SK-N-SH (cell line): ENCODE measurements at regions not wholly inside any gene's neighbourhood (a gene's known extent, or its start where the extent isn't known, plus 50 kb on each side); places are given as distances from the start of the nearest gene placed in this dataset.
A peak's percentile ranks its signal among the peaks of the same experiment; 100 is the strongest.

Experiments
- CTCF ChIA-PET: fragments of 300-600, 350-600 bp; formaldehyde crosslinking; extraction: SDS; loops from one replicate; lab custom pipeline; 2021; lab: Yijun Ruan, JAX
- POLR2A ChIA-PET: fragments of 350-600 bp; sonication (Branson Sonifier 250); formaldehyde crosslinking; extraction: SDS; loops from one replicate; lab custom pipeline; 2020; ENCODE audit warnings: antibody characterized with exemption, inconsistent platforms; lab: Yijun Ruan, JAX
- DNase-seq: peaks from one replicate; pipeline ENCODE4 v3.0.0; 2012
- H2AFZ ChIP-seq: fragments of 200-600 bp; sonication (generic); 2 replicates; pipeline ENCODE4 v1.8.1; 2016; ENCODE audit warnings: antibody characterized with exemption, mild to moderate bottlenecking, low read depth
- H3F3A ChIP-seq: fragments of 200-600 bp; sonication (generic); replicated peaks from 2 replicates; pipeline ENCODE3; 2016; ENCODE audit warnings: antibody characterized with exemption, mild to moderate bottlenecking; ENCODE audit not compliant: insufficient read depth
- H3K27ac ChIP-seq, 2 experiments: fragments of 200-500 bp in 1 of 2; fragments of 200-600 bp in 1 of 2; sonication (Bioruptor generic) in 1 of 2; sonication (generic), shearing (Covaris generic) in 1 of 2; 2 replicates each; pipeline versions ENCODE4 v1.5.1 to v1.6.1; 2014 to 2016; ENCODE audit warnings: low read depth in 2 of 2, inconsistent platforms in 1 of 2, low read length in 1 of 2, mild to moderate bottlenecking in 1 of 2, mixed read lengths in 1 of 2
- H3K27me3 ChIP-seq: fragments of 200-600 bp; sonication (generic), shearing (Covaris generic); 2 replicates; pipeline ENCODE4 v1.6.1; 2016; ENCODE audit warnings: mixed run types; ENCODE audit not compliant: insufficient read depth
- H3K36me3 ChIP-seq, 2 experiments: fragments of 200-500 bp in 1 of 2; fragments of 200-600 bp in 1 of 2; sonication (Bioruptor generic) in 1 of 2; sonication (generic) in 1 of 2; replicated peaks in 1 of 2; 2 replicates each; pipeline versions ENCODE3 to v1.5.1; 2014 to 2016; ENCODE audit warnings: low read length in 1 of 2, mild to moderate bottlenecking in 1 of 2; ENCODE audit not compliant: insufficient read depth in 2 of 2, control insufficient read depth in 1 of 2
- H3K4me1 ChIP-seq, 2 experiments: fragments of 200-500 bp in 1 of 2; fragments of 200-600 bp in 1 of 2; sonication (Bioruptor generic) in 1 of 2; sonication (generic), shearing (Covaris generic) in 1 of 2; 2 replicates each; pipeline versions ENCODE4 v1.5.1 to v1.6.1; 2014 to 2016; ENCODE audit warnings: low read depth in 1 of 2, low read length in 1 of 2, mixed run types in 1 of 2; ENCODE audit not compliant: insufficient read depth in 2 of 2, control insufficient read depth in 1 of 2
- H3K4me2 ChIP-seq: fragments of 200-600 bp; sonication (generic), shearing (Covaris generic); 2 replicates; pipeline ENCODE4 v1.6.1; 2017; ENCODE audit warnings: mixed run types
- H3K4me3 ChIP-seq, 2 experiments: fragments of 200-500 bp in 1 of 2; fragments of 200-600 bp in 1 of 2; sonication (Bioruptor generic) in 1 of 2; sonication (generic), shearing (Covaris generic) in 1 of 2; 2 replicates each; pipeline versions ENCODE4 v1.5.1 to v1.8.1; 2014 to 2016; ENCODE audit warnings: low read depth in 2 of 2, inconsistent platforms in 1 of 2, low read length in 1 of 2, mild to moderate bottlenecking in 1 of 2, mixed read lengths in 1 of 2, moderate library complexity in 1 of 2
- H3K79me2 ChIP-seq: fragments of 200-600 bp; sonication (generic); 2 replicates; pipeline ENCODE4 v1.8.1; 2017; ENCODE audit warnings: mild to moderate bottlenecking; ENCODE audit not compliant: insufficient read depth
- H3K9ac ChIP-seq: fragments of 200-600 bp; sonication (generic); 2 replicates; pipeline ENCODE4 v1.6.1; 2017; ENCODE audit warnings: mixed run types
- H3K9me2 ChIP-seq: fragments of 200-600 bp; sonication (generic); 2 replicates; pipeline ENCODE4 v1.6.1; 2017; ENCODE audit warnings: mixed run types
- H3K9me3 ChIP-seq: fragments of 200-600 bp; sonication (generic); 2 replicates; pipeline ENCODE4 v1.6.1; 2017; ENCODE audit warnings: mixed run types, mild to moderate bottlenecking, moderate library complexity
- H4K20me1 ChIP-seq: fragments of 200-600 bp; sonication (generic); 2 replicates; pipeline ENCODE4 v1.6.1; 2017; ENCODE audit warnings: mild to moderate bottlenecking, mixed run types; ENCODE audit not compliant: insufficient read depth
- CHD2 ChIP-seq: fragments of 150-350 bp; IDR thresholded peaks from 2 replicates; pipeline ENCODE4 v1.6.1; 2018; ENCODE audit warnings: low read length; ENCODE audit not compliant: partially characterized antibody
- FOXJ3 ChIP-seq: sonication (generic); formaldehyde crosslinking; IDR thresholded peaks from 2 replicates; pipeline ENCODE4 v1.5.1; 2020; ENCODE audit warnings: mild to moderate bottlenecking, missing genetic modification reagents
- MAX ChIP-seq: IDR thresholded peaks from 2 replicates; pipeline ENCODE4 v1.4.0; 2012; ENCODE audit warnings: low read depth
- NRF1 ChIP-seq: IDR thresholded peaks from 2 replicates; pipeline ENCODE4 v1.6.1; 2012; ENCODE audit warnings: low read depth, mild to moderate bottlenecking, low read length
- RAD21 ChIP-seq: IDR thresholded peaks from 2 replicates; pipeline ENCODE4 v1.6.1; 2012; ENCODE audit warnings: mild to moderate bottlenecking, low read length
- RCOR1 ChIP-seq: fragments of 150-350 bp; IDR thresholded peaks from 2 replicates; pipeline ENCODE4 v1.6.1; 2017; ENCODE audit warnings: antibody characterized with exemption, low read length
- REST ChIP-seq: IDR thresholded peaks from 2 replicates; pipeline ENCODE4 v1.6.1; 2012; ENCODE audit warnings: mild to moderate bottlenecking, low read depth, low read length, moderate library complexity
- SMC3 ChIP-seq: IDR thresholded peaks from 2 replicates; pipeline ENCODE4 v1.6.1; 2012; ENCODE audit warnings: low read depth, low read length, improper control_type of control experiment
- TAF1 ChIP-seq: IDR thresholded peaks from 2 replicates; pipeline ENCODE4 v1.6.1; 2012; ENCODE audit warnings: low read depth, mild to moderate bottlenecking, low read length, moderate library complexity, borderline replicate concordance
- USF1 ChIP-seq: IDR thresholded peaks from 2 replicates; pipeline ENCODE4 v1.4.0; 2012; ENCODE audit warnings: low read depth, borderline replicate concordance
- YY1 ChIP-seq: IDR thresholded peaks from 2 replicates; pipeline ENCODE4 v1.4.0; 2012; ENCODE audit warnings: low read depth, mild to moderate bottlenecking
- whole genome bisulfite sequencing: methylation state at CpG from one replicate; pipeline ENCODE4 v1.1.6; 2017; ENCODE audit warnings: low lambda C conversion rate; 5-methylcytosine and 5-hydroxymethylcytosine counted together

- no peaks in the 10 kb centered on the region for H3K9me3 ChIP-seq
- no peak overlapping the region for H3K27ac ChIP-seq
- no peak overlapping the region for H3K4me3 ChIP-seq
- no peaks in the 10 kb centered on the region for H4K20me1 ChIP-seq
- no peak overlapping the region for H3K4me2 ChIP-seq
- ChIA-PET CTCF (interaction anchor here (1.0 to 4.9 kb wide), 6 partner anchors 12 to 138 kb away, joined by 3 to 34 read pairs (median 5); no protein-coding TSS in a partner anchor), POLR2A (no interaction called here)
- H2AFZ ChIP-seq = no peak overlapping the region
- no peaks in the 10 kb centered on the region for H3K9me2 ChIP-seq
- H3K9ac ChIP-seq = no peak overlapping the region
- no peak for TF ChIP-seq REST
- TF ChIP-seq YY1 = no peak
- TF ChIP-seq NRF1 = no peak
- no peak for TF ChIP-seq USF1
- no peak for TF ChIP-seq TAF1
- TF ChIP-seq MAX = no peak
- H3K4me1 ChIP-seq = no peaks in the 10 kb centered on the region
- H3K36me3 ChIP-seq = no peaks in the 10 kb centered on the region
- DNase-seq = no peak
- no peaks in the 10 kb centered on the region for H3F3A ChIP-seq
- WGBS = 11% methylated on average over 2 of the region's 2 CpGs
- H3K79me2 ChIP-seq = no peaks in the 10 kb centered on the region
- H3K27me3 ChIP-seq = no peaks in the 10 kb centered on the region
These were observed 265.7 kb upstream of the SRRM4 start for GRCh38 chr12:118715647-118716046.

- 26% methylated on average over 9 of the region's 11 CpGs for WGBS
- Histone ChIP-seq H3K4me3 (no peak overlapping the region), H3F3A (no peaks in the 10 kb centered on the region), H4K20me1 (no peaks in the 10 kb centered on the region), H3K4me2 (no peak overlapping the region), H3K9me2 (no peaks in the 10 kb centered on the region), H3K9ac (no peak overlapping the region), H3K27me3 (no peaks in the 10 kb centered on the region), H3K36me3 (no peaks in the 10 kb centered on the region), H2AFZ (no peak overlapping the region), H3K4me1 (peaks cover 0 to 13% of the 10 kb centered on the region in 2 experiments; a peak in 2 of 4 replicates), H3K9me3 (no peaks in the 10 kb centered on the region), H3K79me2 (no peaks in the 10 kb centered on the region), H3K27ac (peak overlapping the region in 1 of 2 experiments; percentile 81; a peak in 2 of 4 replicates)
- peak; percentile 35 for DNase-seq
- POLR2A ChIA-PET = no interaction called here
- TF ChIP-seq FOXJ3 (peak; percentile 37; the same call in 1 of the 2 replicates), RCOR1 (peak; percentile 43; the same call in 1 of the 2 replicates), CHD2 (no peak), TAF1 (no peak), RAD21 (no peak), SMC3 (no peak)
- CTCF ChIA-PET = interaction anchor here (1.1 to 5.3 kb wide), 3 partner anchors 9 to 34 kb away, joined by 3 to 34 read pairs (median 5); no protein-coding TSS in a partner anchor
These were observed 254.0 kb upstream of the SRRM4 start for GRCh38 chr12:118727196-118727978.
